ENCODE measurements at regions not wholly inside any gene's neighbourhood (a gene's known extent, or its start where the extent isn't known, plus 50 kb on each side); places are given as distances from the start of the nearest gene placed in this dataset.
A peak's percentile ranks its signal among the peaks of the same experiment; 100 is the strongest.

- DNase-seq (ENCODE audit: low spot score): no peak
- in situ Hi-C loops (cut with HindIII; ENCODE audit: low sequenced_read_pairs): no loop called here
Measured at GRCh38 chr9:99322299-99322698, 100.2 kb downstream of the SEC61B start.

DNA sequence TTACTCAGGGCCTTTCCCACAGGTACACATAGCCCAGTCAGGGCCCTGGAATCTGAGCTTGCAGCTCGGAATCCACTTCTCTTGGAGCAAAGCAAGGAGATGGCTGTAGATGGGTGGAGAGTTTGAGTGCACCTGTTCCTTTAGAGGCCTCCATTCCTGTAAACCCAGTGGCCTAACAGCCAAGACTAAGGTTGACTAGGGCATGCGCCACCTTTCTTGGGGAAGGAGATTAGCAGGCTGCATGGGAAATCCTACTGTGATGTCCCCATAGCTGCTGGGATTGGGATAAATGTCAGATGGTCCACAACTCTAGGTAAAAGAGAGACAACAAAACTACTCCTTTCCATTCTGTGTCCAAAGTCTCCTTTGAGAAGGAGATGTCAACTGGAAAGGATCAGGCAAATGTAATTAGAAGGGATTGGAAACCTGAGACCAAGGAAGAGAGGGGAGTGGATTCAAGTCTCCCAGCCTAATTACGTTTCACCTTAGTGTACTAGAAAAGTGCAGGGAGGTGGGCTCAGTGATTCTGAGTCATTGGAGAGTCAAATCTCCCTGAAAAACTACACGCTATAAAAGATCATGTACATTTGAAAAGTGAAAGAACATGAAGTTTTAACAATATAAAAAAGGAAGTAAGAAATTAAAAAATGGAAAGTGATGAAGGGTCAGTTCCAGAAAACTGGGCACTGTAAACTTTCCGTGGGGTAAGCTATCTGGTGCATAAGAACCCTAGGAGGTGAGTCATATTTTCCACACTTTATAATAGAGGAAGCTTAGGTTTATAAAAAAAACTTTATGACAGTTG lies 104.2 kb downstream of the SEC61B start:
- no peak for DNase-seq (ENCODE audit: low spot score)
- in situ Hi-C loops (cut with HindIII; ENCODE audit: low sequenced_read_pairs): no loop called here

DNA sequence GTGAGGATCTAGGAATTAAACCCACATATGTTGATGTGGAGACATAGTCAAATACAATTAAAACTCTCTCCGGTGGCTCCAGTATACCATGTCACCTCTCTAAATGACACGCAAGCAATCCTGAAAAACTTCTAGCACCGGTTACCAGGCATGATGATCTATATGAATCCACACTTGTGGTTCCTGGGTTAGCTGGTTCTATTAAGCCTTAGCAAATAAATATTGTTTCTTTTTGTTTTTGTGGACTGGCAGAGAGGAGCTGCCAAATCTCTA lies 104.8 kb downstream of the SEC61B start:
- DNase-seq (ENCODE audit: low spot score): no peak
- in situ Hi-C loops (cut with HindIII; ENCODE audit: low sequenced_read_pairs): no loop called here

GRCh38 chr9:99327667-99328066 lies 105.6 kb downstream of the SEC61B start:
- in situ Hi-C loops (cut with HindIII; ENCODE audit: low sequenced_read_pairs): no loop called here
- no peak for DNase-seq (ENCODE audit: low spot score)

GRCh38 chr9:99335280-99335679 lies 113.2 kb downstream of the SEC61B start:
- DNase-seq (ENCODE audit: low spot score): no peak
- in situ Hi-C loops (cut with HindIII; ENCODE audit: low sequenced_read_pairs): no loop called here

- in situ Hi-C loops (cut with HindIII; ENCODE audit: low sequenced_read_pairs): no loop called here
- DNase-seq (ENCODE audit: low spot score): peak; percentile 84
Measured at GRCh38 chr9:99336005-99336404, 113.9 kb downstream of the SEC61B start.

- peak; percentile 8 for DNase-seq (ENCODE audit: low spot score)
- in situ Hi-C loops (cut with HindIII; ENCODE audit: low sequenced_read_pairs): no loop called here
Measured at GRCh38 chr9:99336531-99336930, 114.4 kb downstream of the SEC61B start.

GRCh38 chr9:99340281-99340680 lies 118.2 kb downstream of the SEC61B start:
- DNase-seq (ENCODE audit: low spot score): no peak
- in situ Hi-C loops (cut with HindIII; ENCODE audit: low sequenced_read_pairs): no loop called here

DNA sequence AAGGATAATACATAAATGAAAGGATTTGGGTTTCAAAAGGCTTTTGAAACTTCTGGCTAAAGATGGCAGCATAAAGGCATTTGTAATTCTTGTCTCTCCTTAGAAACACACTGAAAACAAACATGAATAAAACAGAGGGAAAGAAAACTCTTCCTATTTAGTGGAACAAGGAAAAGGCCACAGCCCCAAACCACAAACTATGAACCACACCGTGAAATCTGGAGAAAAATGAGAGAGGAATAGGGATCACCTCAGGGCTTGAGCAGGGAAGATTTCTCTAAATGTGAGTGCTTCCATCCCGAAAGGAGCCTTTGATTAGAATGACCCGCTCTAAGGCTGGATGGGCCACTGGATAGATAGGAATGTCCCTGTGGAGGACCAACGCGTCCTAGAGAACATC lies 119.6 kb downstream of the SEC61B start:
- in situ Hi-C loops (cut with HindIII; ENCODE audit: low sequenced_read_pairs): no loop called here
- no peak for DNase-seq (ENCODE audit: low spot score)

DNA sequence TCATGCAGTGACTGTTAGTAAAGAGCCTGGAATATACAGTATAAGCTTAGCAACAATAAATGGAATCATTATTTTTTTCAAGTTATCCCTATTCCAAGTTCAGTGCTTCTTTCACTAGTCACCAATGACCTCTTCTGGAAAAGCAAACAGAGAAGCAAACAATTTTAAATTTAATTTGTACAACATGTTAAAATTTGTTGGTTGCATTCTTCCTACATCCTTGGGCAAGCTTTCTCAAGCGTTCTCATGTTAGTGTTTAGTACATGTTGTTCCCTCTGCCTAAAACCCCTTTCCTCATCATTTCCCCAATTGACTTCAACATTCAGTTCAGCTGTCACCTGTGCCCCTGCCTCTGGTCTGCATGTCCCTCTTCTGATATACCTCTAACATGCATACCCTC lies 123.4 kb downstream of the SEC61B start:
- no peak for DNase-seq (ENCODE audit: low spot score)
- in situ Hi-C loops (cut with HindIII; ENCODE audit: low sequenced_read_pairs): no loop called here

GRCh38 chr9:99345942-99346341 lies 123.9 kb downstream of the SEC61B start:
- in situ Hi-C loops (cut with HindIII; ENCODE audit: low sequenced_read_pairs): no loop called here
- DNase-seq (ENCODE audit: low spot score): no peak

DNA sequence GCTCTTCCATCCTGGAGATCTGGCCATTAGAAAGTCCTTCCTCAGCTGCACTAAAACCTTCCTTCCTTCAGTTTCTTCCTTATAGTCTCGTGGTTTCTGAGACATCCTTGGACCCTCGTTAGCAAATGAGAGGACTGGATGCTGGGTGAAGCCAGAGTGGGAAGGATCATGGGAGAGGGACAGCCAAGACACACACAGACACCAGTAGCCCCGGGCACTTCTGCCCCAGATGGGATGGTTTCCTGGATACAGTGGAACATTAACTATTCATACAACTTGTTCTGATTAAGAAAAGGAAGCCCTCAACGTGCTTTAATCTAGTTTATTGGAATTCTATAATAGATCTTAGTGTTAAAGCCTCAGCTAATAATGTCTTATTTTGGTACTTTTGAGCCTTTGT lies 125.5 kb downstream of the SEC61B start:
- DNase-seq (ENCODE audit: low spot score): no peak
- in situ Hi-C loops (cut with HindIII; ENCODE audit: low sequenced_read_pairs): no loop called here

GRCh38 chr9:99348289-99348688 lies 126.2 kb downstream of the SEC61B start:
- in situ Hi-C loops (cut with HindIII; ENCODE audit: low sequenced_read_pairs): no loop called here
- DNase-seq (ENCODE audit: low spot score): no peak

DNA sequence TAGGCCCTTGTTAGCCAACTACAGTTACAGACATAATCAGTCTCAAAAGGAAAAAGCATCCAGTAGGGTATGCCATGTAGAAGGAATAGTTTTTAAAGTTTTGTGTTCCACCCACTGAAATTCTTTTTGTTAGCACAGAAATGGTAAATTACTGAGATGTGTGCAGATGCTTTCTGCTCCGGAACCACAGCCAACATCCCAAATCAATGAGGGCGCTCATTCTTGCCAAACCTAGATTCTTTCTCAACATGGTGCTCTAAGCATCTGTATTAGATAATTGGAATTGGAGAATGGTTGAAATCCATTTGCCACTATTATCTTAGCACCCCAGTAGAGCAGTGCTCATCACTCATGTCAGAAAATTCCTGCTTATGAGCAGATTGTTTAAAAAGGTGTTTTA lies 127.8 kb downstream of the SEC61B start:
- DNase-seq (ENCODE audit: low spot score): no peak
- in situ Hi-C loops (cut with HindIII; ENCODE audit: low sequenced_read_pairs): no loop called here

- no peak for DNase-seq (ENCODE audit: low spot score)
- in situ Hi-C loops (cut with HindIII; ENCODE audit: low sequenced_read_pairs): no loop called here
Measured at GRCh38 chr9:99350461-99350860, 128.4 kb downstream of the SEC61B start.

- DNase-seq (ENCODE audit: low spot score): no peak
- in situ Hi-C loops (cut with HindIII; ENCODE audit: low sequenced_read_pairs): no loop called here
Measured at GRCh38 chr9:99351647-99352046, 129.6 kb downstream of the SEC61B start.

DNA sequence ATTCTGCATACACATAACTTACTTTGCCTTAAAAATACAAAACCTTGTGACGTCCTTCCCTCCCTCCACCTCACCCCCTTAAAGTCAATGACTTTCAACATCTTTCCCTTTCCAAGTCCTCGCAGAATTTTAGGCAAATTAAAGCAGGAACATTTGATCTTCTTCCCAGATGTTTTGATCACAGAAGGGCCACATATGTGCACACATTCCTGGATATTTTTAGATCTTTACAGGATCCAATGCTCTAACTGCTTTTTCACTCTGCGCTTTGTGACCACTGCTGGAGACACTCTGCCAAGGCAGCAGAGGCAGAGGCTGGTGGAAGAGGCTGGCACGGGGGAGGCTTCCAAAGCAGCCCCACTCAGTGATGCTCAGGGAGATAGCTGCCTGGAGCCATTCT lies 130.7 kb downstream of the SEC61B start:
- in situ Hi-C loops (cut with HindIII; ENCODE audit: low sequenced_read_pairs): no loop called here

GRCh38 chr9:99353408-99353807 lies 131.3 kb downstream of the SEC61B start:
- no peak for DNase-seq (ENCODE audit: low spot score)
- in situ Hi-C loops (cut with HindIII; ENCODE audit: low sequenced_read_pairs): no loop called here

More for the DNA sequence above, 130.7 kb downstream of the SEC61B start:
- DNase-seq (ENCODE audit: low spot score): no peak

- in situ Hi-C loops (cut with HindIII; ENCODE audit: low sequenced_read_pairs): no loop called here
- no peak for DNase-seq (ENCODE audit: low spot score)
Measured at GRCh38 chr9:99354104-99354503, 132.0 kb downstream of the SEC61B start.

DNA sequence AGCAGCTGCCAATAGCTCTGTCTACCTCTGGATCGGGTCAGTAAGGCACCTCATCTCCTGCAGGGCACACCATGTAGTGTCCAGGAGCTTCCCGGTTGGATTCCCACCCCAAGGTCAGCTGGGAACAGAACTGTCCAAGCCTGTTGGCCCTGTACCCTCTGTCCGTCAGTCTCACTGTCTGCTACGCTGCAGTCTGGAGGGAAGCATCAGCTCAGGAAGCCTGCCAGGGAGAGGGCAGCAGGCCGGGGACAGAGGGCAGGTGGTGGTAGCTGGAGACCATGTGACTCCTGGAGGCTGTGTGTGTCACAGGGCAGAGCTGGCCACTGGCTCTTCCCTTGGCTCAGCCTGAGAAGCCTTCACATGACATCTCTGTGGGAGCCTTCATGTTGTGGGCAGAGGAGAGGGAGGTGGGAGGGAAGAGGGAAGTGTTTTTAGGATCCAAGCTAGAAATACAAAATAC lies 134.5 kb downstream of the SEC61B start:
- peak; percentile 62 for DNase-seq (ENCODE audit: low spot score)
- in situ Hi-C loops (cut with HindIII; ENCODE audit: low sequenced_read_pairs): no loop called here

DNA sequence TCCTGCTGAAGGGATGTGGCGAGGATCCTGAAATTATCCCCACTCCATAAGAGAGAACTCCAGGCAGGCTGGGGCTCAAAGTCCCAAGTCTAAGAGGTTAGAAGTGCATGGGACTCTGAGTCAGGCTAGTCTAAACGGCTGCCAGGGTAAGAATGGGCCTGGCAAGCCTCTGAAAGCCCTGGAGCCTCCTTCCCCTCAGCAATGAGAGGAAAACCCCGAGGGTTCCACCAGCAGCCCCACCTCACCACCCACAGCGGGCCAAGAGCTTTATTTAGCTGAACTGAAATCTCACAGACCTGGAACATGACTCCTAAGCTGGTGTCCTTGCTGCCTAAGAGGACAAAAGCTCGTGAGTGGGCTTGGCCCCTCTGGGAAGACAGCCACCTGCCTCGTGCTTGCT lies 135.5 kb downstream of the SEC61B start:
- no peak for DNase-seq (ENCODE audit: low spot score)
- in situ Hi-C loops (cut with HindIII; ENCODE audit: low sequenced_read_pairs): no loop called here

GRCh38 chr9:99358668-99359067 lies 136.6 kb downstream of the SEC61B start:
- no peak for DNase-seq (ENCODE audit: low spot score)
- in situ Hi-C loops (cut with HindIII; ENCODE audit: low sequenced_read_pairs): no loop called here

All from G401 (cell line).